Epidermal melanocyte (primary cell): ENCODE measurements at regions not wholly inside any gene's neighbourhood (a gene's known extent, or its start where the extent isn't known, plus 50 kb on each side); places are given as distances from the start of the nearest gene placed in this dataset.

Experiments
- DNase-seq: peaks from one replicate; pipeline ENCODE4 v3.0.0; 2011; ENCODE audit warnings: low spot score; ENCODE audit not compliant: insufficient read length

- DNase-seq: no peak
Observed at GRCh38 chr22:34303656-34304055, 383.4 kb upstream of the LARGE1 start.

- no peak for DNase-seq
Observed at GRCh38 chr22:34306361-34306760, 386.1 kb upstream of the LARGE1 start.

GRCh38 chr22:34308101-34308500 lies 387.8 kb upstream of the LARGE1 start:
- DNase-seq: no peak

- no peak for DNase-seq
Observed at GRCh38 chr22:34319346-34319745, 399.1 kb upstream of the LARGE1 start.

- DNase-seq: no peak
Observed at GRCh38 chr22:34324763-34325162, 404.5 kb upstream of the LARGE1 start.

- no peak for DNase-seq
Observed at GRCh38 chr22:34326901-34327300, 406.6 kb upstream of the LARGE1 start.

- DNase-seq: no peak
Observed at GRCh38 chr22:34330432-34330831, 410.2 kb upstream of the LARGE1 start.

GRCh38 chr22:34333285-34333684 lies 413.0 kb upstream of the LARGE1 start:
- no peak for DNase-seq

GRCh38 chr22:34334893-34335292 lies 414.6 kb upstream of the LARGE1 start:
- no peak for DNase-seq

- DNase-seq: no peak
Observed at GRCh38 chr22:34344702-34345101, 424.4 kb upstream of the LARGE1 start.

- DNase-seq: no peak
Observed at GRCh38 chr22:34354071-34354817, 434.0 kb upstream of the LARGE1 start.

GRCh38 chr22:34356481-34356880 lies 436.2 kb upstream of the LARGE1 start:
- no peak for DNase-seq

- no peak for DNase-seq
Observed at GRCh38 chr22:34370711-34371110, 450.4 kb upstream of the LARGE1 start.

- no peak for DNase-seq
Observed at GRCh38 chr22:34379825-34380224, 459.5 kb upstream of the LARGE1 start.

- DNase-seq: no peak
Observed at GRCh38 chr22:34380532-34380931, 460.3 kb upstream of the LARGE1 start.

GRCh38 chr22:34390400-34390799 lies 470.1 kb upstream of the LARGE1 start:
- no peak for DNase-seq

- DNase-seq: no peak
Observed at GRCh38 chr22:34395370-34395769, 475.1 kb upstream of the LARGE1 start.

GRCh38 chr22:34403667-34404066 lies 483.4 kb upstream of the LARGE1 start:
- DNase-seq: no peak

GRCh38 chr22:34410111-34410510 lies 489.8 kb upstream of the LARGE1 start:
- no peak for DNase-seq

- no peak for DNase-seq
Observed at GRCh38 chr22:34414467-34415440, 494.5 kb upstream of the LARGE1 start.

GRCh38 chr22:34416022-34416860 lies 496.0 kb upstream of the LARGE1 start:
- DNase-seq: no peak
